VCaP (cell line): ENCODE measurements at regions not wholly inside any gene's neighbourhood (a gene's known extent, or its start where the extent isn't known, plus 50 kb on each side); places are given as distances from the start of the nearest gene placed in this dataset.

Source experiments
- H3K27ac ChIP-seq: fragments of 450-650 bp; 2 replicates; pipeline ENCODE4 v1.5.1; 2017
- CTCF ChIP-seq: fragments of 450-650 bp; conservative IDR thresholded peaks from 2 replicates; pipeline ENCODE4 v1.5.1; 2017; ENCODE audit warnings: mild to moderate bottlenecking, moderate library complexity

GRCh38 chr5:173706700-173707099 lies 90.2 kb upstream of the BOD1 start:
- TF ChIP-seq CTCF, result no peak
- peak overlapping the region; percentile 85 for H3K27ac ChIP-seq

GRCh38 chr5:173707392-173707791 lies 90.9 kb upstream of the BOD1 start:
- peak overlapping the region; percentile 85 for H3K27ac ChIP-seq

GRCh38 chr5:173709145-173709544 lies 92.7 kb upstream of the BOD1 start:
- no peak for TF ChIP-seq CTCF
- H3K27ac ChIP-seq, result no peak overlapping the region; the same call in 1 of the 2 replicates

More at GRCh38 chr5:173707392-173707791, 90.9 kb upstream of the BOD1 start:
- TF ChIP-seq CTCF, result no peak

GRCh38 chr5:173709761-173710160 lies 93.3 kb upstream of the BOD1 start:
- TF ChIP-seq CTCF, result no peak
- H3K27ac ChIP-seq, result no peak overlapping the region; the same call in 1 of the 2 replicates

- no peak for TF ChIP-seq CTCF
- H3K27ac ChIP-seq, result no peak overlapping the region
Observed at GRCh38 chr5:173710528-173710927, 94.1 kb upstream of the BOD1 start.

- no peak for TF ChIP-seq CTCF
- H3K27ac ChIP-seq, result no peak overlapping the region
Observed at GRCh38 chr5:173711466-173711865, 95.0 kb upstream of the BOD1 start.

- no peak overlapping the region for H3K27ac ChIP-seq
- TF ChIP-seq CTCF, result no peak
Observed at GRCh38 chr5:173712609-173713175, 96.2 kb upstream of the BOD1 start.
